HG03571 (cell line): ENCODE measurements at regions not wholly inside any gene's neighbourhood (a gene's known extent, or its start where the extent isn't known, plus 50 kb on each side); places are given as distances from the start of the nearest gene placed in this dataset.
"Not testable (repeated sequence)": the region's sequence is repeated elsewhere in the genome, so short reads cannot be mapped to it uniquely, and the experiment has no call there.

ENCODE experiments used
- ATAC-seq: cut with Tn5 transposase; IDR thresholded peaks from one replicate; pipeline ENCODE4 v1.9.1; 2021; ENCODE audit not compliant: unreplicated experiment

DNA sequence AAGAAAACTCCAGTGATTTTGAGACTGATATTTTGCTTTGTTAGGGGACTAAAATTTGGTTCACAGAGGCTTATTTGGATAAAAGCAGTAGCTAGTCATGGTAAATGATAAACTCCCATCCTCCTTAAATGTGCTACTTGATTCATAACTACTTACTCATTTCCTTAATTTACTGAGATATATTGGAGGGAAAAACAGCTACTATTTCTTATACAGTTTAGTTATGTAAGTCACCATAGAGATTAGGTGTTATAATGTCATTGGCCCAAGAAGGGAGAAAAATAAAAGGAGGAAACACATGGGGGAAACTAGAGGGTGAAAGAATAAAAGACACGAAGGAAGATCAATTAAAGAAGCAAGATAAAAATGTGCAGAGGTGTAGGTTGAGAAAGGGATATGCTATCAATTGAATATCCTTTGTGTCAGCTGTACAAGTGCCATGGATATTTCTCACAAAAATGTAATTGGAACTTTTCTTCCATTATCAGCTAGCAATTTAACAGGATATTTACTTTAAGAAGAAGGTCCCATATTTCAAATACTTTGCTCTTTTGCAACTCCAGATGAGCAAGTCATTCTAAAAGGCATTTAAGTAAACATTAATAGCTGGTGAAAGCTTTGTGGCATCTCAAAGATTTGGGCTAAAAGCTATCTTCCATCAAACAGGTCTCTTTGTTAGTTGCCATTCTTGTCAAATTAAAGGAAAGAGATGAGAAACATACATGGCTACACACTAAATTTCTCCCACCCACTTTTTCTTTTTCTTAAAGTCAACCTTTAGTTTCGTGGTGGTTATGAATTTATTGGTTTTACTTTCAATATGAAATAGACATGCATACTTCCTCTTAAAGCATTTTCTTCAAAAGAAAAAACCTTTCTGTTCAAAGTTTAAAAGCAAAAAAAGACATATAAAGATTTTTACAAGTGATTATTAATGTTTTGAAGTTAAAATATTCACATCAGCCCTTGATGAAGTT lies 439.5 kb downstream of the CCER1 start:
- no peak for ATAC-seq

DNA sequence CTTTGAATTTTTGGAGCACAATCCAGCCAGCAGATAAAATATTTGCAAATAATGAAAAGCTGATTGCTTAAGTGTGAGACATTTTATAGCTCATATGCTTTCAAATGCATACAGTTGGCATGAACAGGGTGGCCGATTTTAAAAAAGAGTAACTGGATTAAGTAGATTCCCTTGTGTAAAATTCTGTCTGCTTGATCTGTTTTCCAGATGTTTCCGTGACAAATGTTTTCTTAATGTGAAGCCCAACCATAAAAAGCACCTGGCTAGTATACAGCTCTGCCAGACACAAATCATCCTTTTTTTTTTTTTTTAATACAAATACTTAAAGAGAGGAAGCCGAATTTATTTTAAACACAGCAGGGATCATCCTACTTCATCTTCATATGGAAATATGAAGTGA lies 440.7 kb downstream of the CCER1 start:
- ATAC-seq = no peak

DNA sequence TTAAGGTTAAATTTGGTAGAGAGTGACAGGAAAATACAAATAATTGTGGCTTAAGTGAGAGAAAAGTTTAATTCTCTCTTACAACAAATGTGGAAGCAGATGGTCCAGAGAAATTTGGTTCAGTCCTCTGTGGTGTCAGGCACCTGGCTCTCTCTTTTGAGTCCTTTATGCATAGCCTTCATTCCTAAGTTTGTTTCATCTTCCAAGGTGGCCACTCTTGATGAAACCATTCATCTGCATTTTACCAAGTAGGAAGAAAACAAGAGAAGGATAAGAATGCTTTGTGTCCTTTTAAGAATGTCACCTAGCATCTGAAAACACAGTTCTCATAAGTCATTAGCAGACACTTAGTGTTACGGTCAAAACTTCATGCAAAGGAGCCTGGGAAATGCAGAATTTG lies 442.5 kb downstream of the CCER1 start:
- no peak for ATAC-seq

DNA sequence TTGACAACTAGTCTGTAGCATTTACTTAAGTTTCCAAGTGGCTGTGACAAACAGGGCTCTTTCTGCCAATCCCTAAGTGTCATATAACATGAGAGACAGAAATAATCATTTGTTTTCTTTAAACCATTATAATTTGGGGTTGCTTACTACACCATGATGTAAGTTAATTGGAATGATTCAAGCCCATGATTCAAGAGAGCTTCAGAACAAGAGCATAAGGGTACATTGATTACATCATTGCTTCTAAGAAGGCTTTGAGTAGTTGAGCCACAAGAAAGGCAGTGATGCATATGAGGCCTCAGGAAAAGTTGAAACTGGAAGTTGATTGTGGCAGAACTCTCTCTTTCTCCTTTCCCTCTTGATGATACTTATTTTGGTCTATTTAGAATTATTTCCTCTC lies 444.0 kb downstream of the CCER1 start:
- no peak for ATAC-seq

DNA sequence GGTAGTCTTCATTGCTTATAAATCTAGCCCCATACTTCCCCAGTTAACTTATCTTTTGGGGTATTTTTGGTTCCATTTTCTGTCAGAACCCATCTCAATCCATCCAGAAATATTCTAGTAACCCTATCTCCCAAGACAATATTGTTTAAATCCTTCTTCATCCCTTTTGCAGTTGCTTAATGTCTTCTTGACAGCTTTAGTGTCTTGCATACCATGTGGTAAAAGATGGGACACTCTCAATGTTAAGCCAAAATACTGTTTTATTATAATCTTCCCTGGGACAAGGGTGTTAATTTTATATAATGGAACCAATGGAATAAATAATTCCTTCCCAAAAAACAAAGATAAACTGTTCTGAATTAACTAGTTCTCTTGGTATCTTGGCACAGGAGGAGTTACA lies 450.2 kb downstream of the CCER1 start:
- no peak for ATAC-seq

DNA sequence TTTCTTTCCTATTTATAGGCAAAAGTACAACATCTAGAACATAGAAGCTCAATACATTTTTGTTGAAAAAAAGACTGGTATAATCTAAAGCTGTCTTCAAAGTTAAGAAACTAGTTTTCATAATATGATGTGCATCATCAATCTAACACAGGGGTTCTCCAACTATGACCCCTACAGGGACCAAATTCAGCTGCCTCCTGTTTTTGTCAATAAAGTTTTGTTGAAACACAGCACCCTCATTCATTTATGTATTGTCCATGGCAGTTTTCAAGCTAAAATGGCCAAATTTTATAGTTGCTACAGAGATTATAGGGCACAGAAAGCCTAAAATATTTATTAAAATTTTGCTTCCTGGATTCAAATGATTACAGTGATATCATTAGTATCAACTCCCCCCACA lies 452.9 kb downstream of the CCER1 start:
- no peak for ATAC-seq

DNA sequence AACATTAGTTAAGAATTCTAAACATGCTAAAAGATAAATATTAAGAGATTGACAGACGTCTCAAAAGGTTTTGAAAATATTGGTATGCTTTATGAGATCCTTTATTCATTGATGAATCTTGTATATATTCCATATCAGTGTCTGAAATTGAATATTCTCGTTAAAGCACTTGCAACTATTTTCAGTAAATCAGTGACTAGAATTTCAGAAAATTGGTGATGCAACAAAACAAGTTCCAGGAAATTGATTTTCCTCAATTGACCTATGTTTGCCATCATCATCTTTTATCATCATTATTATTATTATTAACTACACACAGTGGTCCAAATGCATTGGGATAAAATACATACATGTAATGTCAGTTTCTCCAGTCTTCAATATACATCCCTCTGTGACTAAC lies 453.6 kb downstream of the CCER1 start:
- no peak for ATAC-seq

DNA sequence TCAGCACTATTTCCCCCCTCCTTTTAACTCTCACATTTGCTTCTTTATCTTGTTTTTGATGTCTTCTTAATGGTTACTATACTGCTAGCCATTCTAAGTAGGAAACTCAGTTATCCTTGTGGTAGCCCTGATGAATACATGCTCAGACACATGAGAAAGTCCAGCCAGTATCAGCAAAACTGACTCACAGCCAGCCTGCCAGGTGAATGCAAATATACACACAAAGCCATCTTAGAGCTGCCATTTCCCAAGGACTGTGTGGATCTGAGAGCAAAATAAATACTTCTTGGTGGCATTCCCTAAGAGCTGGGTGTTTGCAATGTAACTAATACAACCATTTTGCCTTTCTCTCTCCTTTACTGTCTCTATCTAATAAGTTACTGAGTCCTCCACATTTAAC lies 455.2 kb downstream of the CCER1 start:
- no peak for ATAC-seq

DNA sequence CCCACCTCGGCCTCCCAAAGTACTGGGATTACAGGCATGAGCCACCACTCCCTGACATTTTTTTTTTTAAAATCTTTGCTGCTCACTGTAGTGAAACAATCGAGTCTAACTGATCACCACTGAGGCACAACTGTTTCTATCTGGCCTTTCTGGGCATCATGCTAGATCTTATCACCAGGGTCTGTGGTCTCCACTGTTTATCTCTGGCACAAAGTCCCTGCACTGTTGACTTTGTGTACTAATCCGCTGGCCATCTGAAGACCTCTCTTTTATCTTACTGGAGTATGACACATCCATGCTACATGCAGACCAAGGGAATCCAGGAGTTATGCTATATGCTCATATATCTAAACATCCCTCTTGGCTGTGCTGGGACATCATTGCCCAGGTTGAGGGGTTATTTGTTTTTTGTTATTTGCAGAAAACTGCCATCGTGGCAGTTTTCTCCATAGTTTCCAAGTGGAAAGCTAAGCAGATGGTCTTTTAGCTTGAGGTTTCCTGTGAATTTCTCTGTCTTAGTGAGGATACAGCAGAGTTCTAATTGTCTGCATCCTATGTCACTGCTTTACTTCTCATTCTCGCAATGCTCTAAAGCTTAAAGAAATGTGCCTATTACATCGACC lies 456.9 kb downstream of the CCER1 start:
- no peak for ATAC-seq

DNA sequence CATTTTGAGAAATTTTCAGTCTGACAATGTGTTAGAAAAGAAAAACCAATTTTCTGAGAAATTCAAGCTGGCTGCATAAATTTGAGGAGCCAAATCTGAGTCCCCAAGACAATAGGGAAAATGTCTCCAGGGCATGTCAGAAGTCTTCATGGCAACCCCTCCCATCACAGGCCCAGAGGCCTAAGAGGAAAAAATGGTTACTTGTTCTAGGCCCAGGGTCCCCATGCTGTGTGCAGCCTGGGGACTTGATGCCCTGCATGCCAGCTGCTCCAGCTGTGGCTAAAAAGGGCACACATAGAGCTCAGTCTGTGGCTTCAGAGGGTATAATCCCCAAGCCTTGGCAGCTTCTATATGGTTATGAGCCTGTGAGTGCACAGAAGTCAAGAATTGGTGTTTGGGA lies 464.6 kb downstream of the CCER1 start:
- no peak for ATAC-seq

DNA sequence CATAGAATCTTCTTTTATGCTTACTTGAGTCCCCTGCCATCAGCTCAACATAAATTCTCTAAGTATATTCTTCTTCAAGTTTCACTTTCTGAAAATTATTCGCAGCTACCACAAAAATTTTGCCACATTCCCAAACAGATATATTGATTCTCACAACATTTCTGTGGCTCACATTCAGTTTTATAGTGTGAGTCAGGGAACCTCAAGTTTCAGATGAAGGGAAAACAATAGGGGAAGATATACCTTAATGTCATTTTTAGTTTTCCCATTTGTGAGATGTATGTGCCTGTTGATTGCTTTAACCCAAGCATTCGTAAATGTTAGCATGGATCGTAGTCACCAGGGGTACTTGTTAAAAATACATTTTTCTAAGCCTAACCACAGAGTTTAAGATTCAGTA lies 465.8 kb downstream of the CCER1 start:
- ATAC-seq = no peak

DNA sequence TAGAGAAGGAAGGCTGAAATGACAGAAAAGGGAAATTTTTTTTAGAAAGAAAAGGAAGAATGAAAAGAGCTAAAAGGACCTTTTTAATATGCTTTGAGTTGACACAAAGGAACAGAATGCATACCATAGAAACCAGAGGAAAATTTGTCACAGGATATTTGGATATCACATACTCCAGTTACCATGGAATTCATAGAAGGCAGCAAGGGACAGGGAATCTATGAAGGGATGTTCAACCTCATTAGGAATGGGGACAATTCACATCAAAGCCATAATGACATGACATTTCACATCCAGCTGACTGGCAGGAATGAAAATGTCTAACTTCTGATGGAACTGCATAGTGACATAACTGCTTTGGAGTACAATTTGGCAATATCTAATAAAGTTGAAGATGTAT lies 469.4 kb downstream of the CCER1 start:
- no peak for ATAC-seq

DNA sequence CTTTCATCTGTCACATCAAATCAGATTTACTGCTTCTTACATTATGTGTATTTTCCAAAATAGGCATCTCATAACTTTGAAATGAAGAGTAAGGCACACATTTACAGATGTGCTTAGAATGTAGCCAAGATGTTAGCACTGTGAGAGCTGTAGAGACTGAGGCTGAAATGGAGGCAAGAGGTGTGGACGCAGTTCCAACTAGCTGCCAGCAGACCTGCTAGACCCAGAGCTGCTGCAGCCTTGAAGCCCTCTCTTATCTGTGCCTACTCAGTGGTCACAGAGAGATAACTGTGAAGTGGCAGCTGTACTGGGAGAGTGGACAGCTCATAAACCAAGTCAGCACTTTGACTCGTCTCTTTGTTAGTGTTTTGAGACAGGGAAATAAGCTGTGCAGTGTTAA lies 470.9 kb downstream of the CCER1 start:
- no peak for ATAC-seq

DNA sequence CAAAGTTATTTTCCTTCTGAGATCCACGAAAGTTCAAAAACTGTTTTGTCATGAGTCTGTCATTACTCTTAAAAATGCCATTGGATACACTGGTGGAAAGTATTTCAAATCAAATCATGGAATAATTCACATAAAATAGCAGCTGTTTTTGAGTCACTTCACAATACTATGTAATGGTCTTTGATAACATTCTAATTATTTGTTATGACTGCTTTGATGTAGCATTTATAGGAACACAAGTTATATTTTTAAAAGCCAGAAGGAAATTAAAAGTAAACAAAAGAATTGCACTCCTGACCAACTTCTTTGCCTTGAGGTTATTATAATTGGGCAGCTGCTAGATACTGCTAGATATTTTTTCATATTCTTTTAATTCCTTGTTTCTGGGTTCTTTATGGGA lies 473.2 kb downstream of the CCER1 start:
- ATAC-seq = no peak

DNA sequence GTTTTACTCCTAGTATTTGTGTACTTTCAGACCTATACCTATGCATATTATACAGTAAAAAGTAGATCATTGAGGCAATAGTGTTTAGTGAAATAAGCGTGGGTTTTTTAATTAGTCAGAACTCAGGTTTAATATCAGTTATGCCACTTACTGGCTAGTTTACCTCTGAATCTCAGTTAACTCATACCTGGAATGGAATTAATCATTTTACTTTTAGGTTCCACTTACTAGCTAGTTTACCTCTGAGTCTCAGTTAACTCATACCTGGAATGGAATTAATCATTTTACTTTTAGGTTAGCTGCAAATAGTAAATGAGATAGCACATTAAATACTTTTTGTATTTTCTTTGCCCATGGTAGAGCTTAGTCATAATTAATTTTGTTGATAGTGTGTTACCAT lies 475.7 kb downstream of the CCER1 start:
- ATAC-seq = no peak

DNA sequence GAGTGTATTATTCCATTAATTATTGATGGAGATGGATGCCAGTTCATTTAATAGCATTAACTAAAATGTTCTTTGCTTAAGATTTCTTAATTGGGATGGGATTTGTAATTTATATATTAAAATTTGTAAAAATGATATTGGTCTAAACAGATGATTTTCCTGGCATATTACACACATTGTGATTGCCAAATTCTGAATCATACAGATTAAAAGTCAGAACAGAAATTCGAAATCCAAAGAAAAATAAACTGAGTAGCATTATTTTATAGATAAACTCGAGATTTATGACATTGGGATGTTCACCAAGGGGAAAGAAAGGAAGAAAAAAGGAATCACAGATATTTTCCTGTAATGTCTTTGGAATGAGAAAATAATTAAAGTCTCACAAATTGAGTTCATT lies 481.1 kb downstream of the CCER1 start:
- ATAC-seq = no peak

DNA sequence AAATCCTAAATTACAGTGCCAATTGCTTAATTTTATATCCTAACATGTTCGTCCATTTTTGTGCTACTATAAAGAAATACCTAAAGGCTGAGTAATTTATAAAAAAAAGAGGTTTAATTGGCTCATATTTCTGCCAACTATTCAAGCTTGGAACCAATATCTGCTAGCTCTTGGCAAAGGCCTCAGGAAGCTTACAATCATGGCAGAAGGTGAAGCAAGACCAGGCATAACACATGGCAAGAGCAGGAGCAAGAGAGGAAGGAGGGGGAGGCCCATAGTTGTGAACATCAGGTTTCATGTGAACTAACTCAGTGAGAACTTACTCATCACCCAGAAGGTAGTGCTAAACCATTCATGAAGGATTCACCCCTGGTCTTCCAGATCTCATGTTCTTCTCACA lies 494.3 kb downstream of the CCER1 start:
- no peak for ATAC-seq

DNA sequence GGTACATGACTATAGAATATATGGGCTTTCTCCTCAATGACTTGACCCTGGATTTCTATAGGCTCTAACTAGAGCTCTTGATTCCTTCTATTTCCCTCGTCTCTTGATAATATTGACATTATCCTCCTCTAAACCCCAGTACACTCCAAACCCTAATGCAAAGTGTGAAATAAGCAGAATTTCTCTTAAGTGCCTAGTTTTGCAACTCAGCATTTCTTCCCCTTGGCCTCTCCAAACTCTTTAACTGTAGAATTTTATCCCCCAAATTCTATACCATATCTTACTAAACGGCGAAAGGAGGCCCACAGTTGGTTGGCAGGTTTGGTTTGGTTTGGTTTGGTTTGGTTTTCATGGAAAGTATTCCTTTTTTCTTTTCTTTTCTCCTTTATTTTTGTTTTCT lies 498.7 kb downstream of the CCER1 start:
- no peak for ATAC-seq

DNA sequence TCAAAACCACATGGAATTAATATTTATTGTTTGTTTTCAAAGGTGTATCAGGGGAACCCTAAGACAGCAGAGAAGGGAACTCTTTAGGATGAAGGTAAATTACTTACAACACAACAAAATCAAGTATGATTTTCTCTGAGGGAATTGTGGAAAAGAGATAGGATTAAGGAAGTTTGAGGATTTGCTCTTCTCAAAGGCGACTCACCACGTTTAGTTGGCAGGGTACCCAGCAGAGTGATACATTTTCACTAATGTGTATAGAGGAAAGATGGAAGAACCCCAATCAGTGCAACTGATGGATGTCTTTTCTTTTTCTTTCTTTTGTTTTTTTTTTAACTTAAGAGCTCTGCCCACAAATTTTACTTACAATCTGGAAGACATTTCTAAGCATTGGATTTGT lies 499.2 kb downstream of the CCER1 start:
- ATAC-seq = no peak

DNA sequence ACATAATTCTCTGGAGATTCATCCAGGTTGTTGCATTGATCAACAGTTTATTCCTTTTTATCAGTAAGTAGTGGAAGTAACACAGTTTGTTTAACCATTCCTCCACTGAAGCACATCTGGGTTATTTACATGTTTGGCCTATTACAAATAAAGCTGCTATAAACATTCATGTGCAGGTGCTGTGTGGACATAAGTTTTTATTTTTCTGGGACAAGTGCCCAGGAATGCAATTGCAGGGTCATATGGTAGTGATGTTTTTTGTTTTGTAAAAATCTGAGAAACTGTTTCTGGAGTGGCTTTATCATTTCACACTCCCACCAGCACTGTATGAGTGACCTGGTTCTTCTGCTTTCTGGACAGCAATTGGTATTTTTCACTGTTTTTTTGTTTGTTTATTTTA lies 505.4 kb downstream of the CCER1 start:
- no peak for ATAC-seq

DNA sequence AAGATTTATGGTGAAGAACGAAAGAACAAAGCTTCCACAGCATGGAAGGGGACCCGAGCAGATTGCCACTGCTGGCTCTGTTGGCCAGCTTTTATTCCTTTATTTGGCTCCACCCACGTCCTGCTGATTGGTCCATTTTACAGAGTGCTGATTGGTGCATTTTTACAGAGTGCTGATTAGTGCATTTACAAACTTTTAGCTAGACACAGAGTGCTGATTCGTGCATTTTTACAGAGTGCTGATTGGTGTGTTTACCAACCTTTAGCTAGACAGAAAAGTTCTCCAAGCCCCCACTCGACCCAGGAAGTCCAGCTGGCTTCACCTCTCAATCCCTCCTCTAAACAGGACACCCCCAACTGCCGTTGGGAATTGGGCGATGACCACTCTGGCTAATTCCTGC lies 511.5 kb downstream of the CCER1 start:
- ATAC-seq = not testable (repeated sequence)

DNA sequence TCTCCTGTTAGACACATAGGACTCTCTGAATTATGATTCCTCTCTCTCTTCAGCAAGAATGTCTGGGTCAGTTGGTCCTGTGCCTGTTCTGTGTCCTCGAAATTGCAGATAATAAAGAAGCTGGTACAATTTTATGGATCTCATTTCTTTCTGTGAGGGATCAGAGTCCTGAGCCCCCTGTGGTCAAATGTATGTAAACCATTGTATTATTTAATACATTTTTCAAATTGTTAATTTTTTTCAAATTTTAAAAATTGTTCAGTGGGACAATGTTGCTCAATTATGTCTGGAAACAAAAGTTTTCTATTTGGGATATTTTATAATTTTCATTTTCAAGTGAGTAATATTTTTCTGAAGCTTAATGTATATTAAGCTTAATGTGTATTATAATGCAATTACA lies 513.5 kb downstream of the CCER1 start:
- no peak for ATAC-seq

DNA sequence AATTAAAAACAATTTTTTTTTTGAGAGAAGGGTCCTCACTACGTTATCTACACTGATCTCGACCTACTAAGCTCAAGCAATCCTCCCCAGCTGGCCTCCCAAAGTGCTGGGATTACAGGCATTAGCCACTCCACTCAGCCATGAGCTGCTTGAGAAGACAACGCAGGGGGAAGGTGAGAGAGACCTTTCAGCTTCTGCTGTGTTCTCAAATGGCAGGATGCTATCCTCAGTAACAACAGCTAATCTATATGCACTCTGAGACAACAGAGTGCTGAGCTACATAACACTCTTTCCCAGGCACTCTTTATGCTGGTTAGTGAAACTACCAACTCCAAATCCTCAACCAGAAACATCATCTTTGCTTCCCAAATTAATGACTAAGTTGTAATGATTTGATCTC lies 526.1 kb downstream of the CCER1 start:
- ATAC-seq = no peak
